GM08714 (cell line): ENCODE measurements at regions not wholly inside any gene's neighbourhood (a gene's known extent, or its start where the extent isn't known, plus 50 kb on each side); places are given as distances from the start of the nearest gene placed in this dataset.
"Not testable (repeated sequence)": the region's sequence is repeated elsewhere in the genome, so short reads cannot be mapped to it uniquely, and the experiment has no call there.

ENCODE experiments used
- H3K4me3 ChIP-seq: fragments of 200-500 bp; sonication (Bioruptor generic); 2 replicates; pipeline ENCODE4 v1.5.1; 2014; ENCODE audit warnings: mild to moderate bottlenecking, low read length, inconsistent platforms
- ZNF274 ChIP-seq: IDR thresholded peaks from 2 replicates; pipeline ENCODE4 v1.6.1; 2012; ENCODE audit warnings: mild to moderate bottlenecking, low read depth, low read length

GRCh38 chr5:67876371-67876770 lies 339.2 kb upstream of the PIK3R1 start:
- no peak overlapping the region for H3K4me3 ChIP-seq
- TF ChIP-seq ZNF274, result no peak

- no peak overlapping the region for H3K4me3 ChIP-seq
- no peak for TF ChIP-seq ZNF274
Measured at GRCh38 chr5:67875601-67876000, 340.0 kb upstream of the PIK3R1 start.

- TF ChIP-seq ZNF274, result no peak
- H3K4me3 ChIP-seq, result no peak overlapping the region
Measured at GRCh38 chr5:67873935-67874334, 341.6 kb upstream of the PIK3R1 start.

GRCh38 chr5:67870662-67871061 lies 344.9 kb upstream of the PIK3R1 start:
- no peak overlapping the region for H3K4me3 ChIP-seq
- no peak for TF ChIP-seq ZNF274

GRCh38 chr5:67864335-67864734 lies 351.2 kb upstream of the PIK3R1 start:
- not testable (repeated sequence) for H3K4me3 ChIP-seq

- H3K4me3 ChIP-seq, result no peak overlapping the region
- TF ChIP-seq ZNF274, result no peak
Measured at GRCh38 chr5:67858471-67859031, 357.0 kb upstream of the PIK3R1 start.

GRCh38 chr5:67857502-67857901 lies 358.1 kb upstream of the PIK3R1 start:
- no peak for TF ChIP-seq ZNF274
- no peak overlapping the region for H3K4me3 ChIP-seq

- H3K4me3 ChIP-seq, result no peak overlapping the region
- TF ChIP-seq ZNF274, result no peak
Measured at GRCh38 chr5:67855523-67855922, 360.0 kb upstream of the PIK3R1 start.

- H3K4me3 ChIP-seq, result not testable (repeated sequence)
Measured at GRCh38 chr5:67850906-67851305, 364.6 kb upstream of the PIK3R1 start.

- no peak for TF ChIP-seq ZNF274
- no peak overlapping the region for H3K4me3 ChIP-seq
Measured at GRCh38 chr5:67844924-67845323, 370.6 kb upstream of the PIK3R1 start.

- TF ChIP-seq ZNF274, result no peak
- H3K4me3 ChIP-seq, result no peak overlapping the region
Measured at GRCh38 chr5:67842806-67843205, 372.8 kb upstream of the PIK3R1 start.

- H3K4me3 ChIP-seq, result not testable (repeated sequence)
Measured at GRCh38 chr5:67837225-67837624, 378.3 kb upstream of the PIK3R1 start.

- H3K4me3 ChIP-seq, result not testable (repeated sequence)
Measured at GRCh38 chr5:67836496-67836895, 379.1 kb upstream of the PIK3R1 start.

- no peak for TF ChIP-seq ZNF274
- no peak overlapping the region for H3K4me3 ChIP-seq
Measured at GRCh38 chr5:67831048-67831447, 384.5 kb upstream of the PIK3R1 start.

GRCh38 chr5:67827541-67827940 lies 388.0 kb upstream of the PIK3R1 start:
- no peak overlapping the region for H3K4me3 ChIP-seq
- no peak for TF ChIP-seq ZNF274

GRCh38 chr5:67824852-67825251 lies 390.7 kb upstream of the PIK3R1 start:
- H3K4me3 ChIP-seq, result no peak overlapping the region
- no peak for TF ChIP-seq ZNF274

GRCh38 chr5:67817652-67818051 lies 397.9 kb upstream of the PIK3R1 start:
- H3K4me3 ChIP-seq, result no peak overlapping the region
- no peak for TF ChIP-seq ZNF274

- no peak for TF ChIP-seq ZNF274
- H3K4me3 ChIP-seq, result no peak overlapping the region
Measured at GRCh38 chr5:67816456-67816855, 399.1 kb upstream of the PIK3R1 start.
